Fibroblast of pulmonary artery (primary cell): ENCODE measurements at regions not wholly inside any gene's neighbourhood (a gene's known extent, or its start where the extent isn't known, plus 50 kb on each side); places are given as distances from the start of the nearest gene placed in this dataset.

Source experiments
- DNase-seq: peaks from one replicate; pipeline ENCODE4 v3.0.0-alpha.2; 2010; ENCODE audit warnings: low read depth
- H3K4me3 ChIP-seq: replicated peaks from 2 replicates; pipeline ENCODE4 v1.5.1; 2011; ENCODE audit warnings: low read depth, mild to moderate bottlenecking, control low read depth, low read length, moderate library complexity
- CTCF ChIP-seq: IDR thresholded peaks from 2 replicates; pipeline ENCODE4 v1.5.1; 2011; ENCODE audit warnings: mild to moderate bottlenecking, control low read depth, low read length, inconsistent platforms; ENCODE audit errors: missing control alignments

GRCh38 chr6:50102676-50103075 is 52.9 kb upstream of the DEFB112 start:
- no peak overlapping the region for H3K4me3 ChIP-seq
- no peak for DNase-seq
- no peak for TF ChIP-seq CTCF

GRCh38 chr6:50110587-50110986 is 60.9 kb upstream of the DEFB112 start:
- no peak for TF ChIP-seq CTCF
- DNase-seq: no peak
- H3K4me3 ChIP-seq: no peak overlapping the region

GRCh38 chr6:50112981-50113857 is 63.5 kb upstream of the DEFB112 start:
- TF ChIP-seq CTCF: no peak
- no peak for DNase-seq
- no peak overlapping the region for H3K4me3 ChIP-seq

GRCh38 chr6:50116390-50116789 is 66.7 kb upstream of the DEFB112 start:
- no peak for DNase-seq
- no peak overlapping the region for H3K4me3 ChIP-seq
- TF ChIP-seq CTCF: no peak

- H3K4me3 ChIP-seq: no peak overlapping the region
- TF ChIP-seq CTCF: no peak
- DNase-seq: no peak
These were observed 67.2 kb upstream of the DEFB112 start for GRCh38 chr6:50116797-50117542.

GRCh38 chr6:50120300-50120699 is 70.6 kb upstream of the DEFB112 start:
- no peak for DNase-seq
- TF ChIP-seq CTCF: no peak

More at GRCh38 chr6:50120300-50120699, 70.6 kb upstream of the DEFB112 start:
- no peak overlapping the region for H3K4me3 ChIP-seq
